DOHH2 (cell line): ENCODE measurements at regions not wholly inside any gene's neighbourhood (a gene's known extent, or its start where the extent isn't known, plus 50 kb on each side); places are given as distances from the start of the nearest gene placed in this dataset.

ENCODE experiments used
- H3F3A ChIP-seq: fragments of 200-600 bp; sonication (generic), shearing (Covaris generic); 2 replicates; pipeline ENCODE4 v1.6.0; 2016; ENCODE audit warnings: antibody characterized with exemption, mild to moderate bottlenecking; ENCODE audit not compliant: control insufficient read depth, insufficient read depth
- H3K27ac ChIP-seq: fragments of 200-600 bp; sonication (generic); 2 replicates; pipeline ENCODE4 v1.5.1; 2014; ENCODE audit warnings: low read depth, mild to moderate bottlenecking, low read length, moderate library complexity
- H3K27me3 ChIP-seq: fragments of 200-600 bp; sonication (generic); 2 replicates; pipeline ENCODE4 v1.6.1; 2014; ENCODE audit warnings: mild to moderate bottlenecking, low read length, mixed read lengths; ENCODE audit not compliant: control insufficient read depth
- H3K36me3 ChIP-seq: fragments of 200-600 bp; sonication (generic); 2 replicates; pipeline ENCODE4 v1.6.1; 2014; ENCODE audit warnings: mild to moderate bottlenecking, low read length, moderate library complexity, mixed read lengths; ENCODE audit not compliant: control insufficient read depth
- H3K4me1 ChIP-seq: fragments of 200-600 bp; sonication (generic); 2 replicates; pipeline ENCODE4 v1.6.1; 2014; ENCODE audit warnings: mild to moderate bottlenecking, low read length, mixed read lengths; ENCODE audit not compliant: control insufficient read depth
- H3K4me2 ChIP-seq: fragments of 200-600 bp; sonication (generic); 2 replicates; pipeline ENCODE4 v1.6.0; 2014; ENCODE audit warnings: mild to moderate bottlenecking, low read length, moderate library complexity
- H3K4me3 ChIP-seq: fragments of 200-600 bp; sonication (generic); 2 replicates; pipeline ENCODE4 v1.5.1; 2014; ENCODE audit warnings: mild to moderate bottlenecking, low read length, mixed read lengths
- H3K79me2 ChIP-seq: fragments of 200-600 bp; sonication (generic); 2 replicates; pipeline ENCODE4 v1.6.1; 2014; ENCODE audit warnings: mild to moderate bottlenecking, low read length, mixed read lengths; ENCODE audit not compliant: control insufficient read depth
- H3K9me2 ChIP-seq: fragments of 200-600 bp; sonication (generic); replicated peaks from 2 replicates; pipeline ENCODE4 v1.6.1; 2014; ENCODE audit warnings: mild to moderate bottlenecking, low read length, mixed read lengths; ENCODE audit not compliant: control insufficient read depth
- H3K9me3 ChIP-seq: fragments of 200-600 bp; sonication (generic); 2 replicates; pipeline ENCODE4 v1.6.1; 2014; ENCODE audit warnings: antibody characterized with exemption, low read length, mixed read lengths; ENCODE audit not compliant: control insufficient read depth, insufficient read depth
- H4K20me1 ChIP-seq: fragments of 200-600 bp; sonication (generic); 2 replicates; pipeline ENCODE4 v1.6.0; 2014; ENCODE audit warnings: low read depth, mild to moderate bottlenecking, antibody characterized with exemption, low read length, moderate library complexity; ENCODE audit not compliant: control insufficient read depth, insufficient read depth
- EZH2phosphoT487 ChIP-seq: fragments of 200-600 bp; sonication (generic); IDR thresholded peaks from 2 replicates; pipeline ENCODE4 v1.6.1; 2017; ENCODE audit warnings: borderline replicate concordance, mild to moderate bottlenecking, antibody characterized with exemption, low read length, moderate library complexity, mixed read lengths
- TF ChIP-seq, protein P1 (sequence below): fragments of 200-600 bp; sonication (generic); IDR thresholded peaks from one replicate; pipeline ENCODE4 v1.5.1; 2014; ENCODE audit warnings: antibody characterized with exemption, mild to moderate bottlenecking, low read depth, low read length; ENCODE audit not compliant: poor library complexity, severe bottlenecking

GRCh38 chr2:41718705-41719104 lies 329.1 kb upstream of the PKDCC start:
- peaks cover 3% of the 10 kb centered on the region; the same call in 1 of the 2 replicates for H3K27me3 ChIP-seq
- no peaks in the 10 kb centered on the region for H3F3A ChIP-seq
- no peak overlapping the region for H3K4me3 ChIP-seq
- H3K4me2 ChIP-seq = no peak overlapping the region
- H4K20me1 ChIP-seq = no peaks in the 10 kb centered on the region
- no peaks in the 10 kb centered on the region for H3K9me2 ChIP-seq
- H3K27ac ChIP-seq = no peak overlapping the region
- no peaks in the 10 kb centered on the region for H3K79me2 ChIP-seq
- H3K9me3 ChIP-seq = no peaks in the 10 kb centered on the region
- no peak for TF ChIP-seq EZH2phosphoT487
- TF ChIP-seq, protein P1, sequence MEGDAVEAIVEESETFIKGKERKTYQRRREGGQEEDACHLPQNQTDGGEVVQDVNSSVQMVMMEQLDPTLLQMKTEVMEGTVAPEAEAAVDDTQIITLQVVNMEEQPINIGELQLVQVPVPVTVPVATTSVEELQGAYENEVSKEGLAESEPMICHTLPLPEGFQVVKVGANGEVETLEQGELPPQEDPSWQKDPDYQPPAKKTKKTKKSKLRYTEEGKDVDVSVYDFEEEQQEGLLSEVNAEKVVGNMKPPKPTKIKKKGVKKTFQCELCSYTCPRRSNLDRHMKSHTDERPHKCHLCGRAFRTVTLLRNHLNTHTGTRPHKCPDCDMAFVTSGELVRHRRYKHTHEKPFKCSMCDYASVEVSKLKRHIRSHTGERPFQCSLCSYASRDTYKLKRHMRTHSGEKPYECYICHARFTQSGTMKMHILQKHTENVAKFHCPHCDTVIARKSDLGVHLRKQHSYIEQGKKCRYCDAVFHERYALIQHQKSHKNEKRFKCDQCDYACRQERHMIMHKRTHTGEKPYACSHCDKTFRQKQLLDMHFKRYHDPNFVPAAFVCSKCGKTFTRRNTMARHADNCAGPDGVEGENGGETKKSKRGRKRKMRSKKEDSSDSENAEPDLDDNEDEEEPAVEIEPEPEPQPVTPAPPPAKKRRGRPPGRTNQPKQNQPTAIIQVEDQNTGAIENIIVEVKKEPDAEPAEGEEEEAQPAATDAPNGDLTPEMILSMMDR = no peak
- no peaks in the 10 kb centered on the region; the same call in 1 of the 2 replicates for H3K4me1 ChIP-seq
- H3K36me3 ChIP-seq = no peaks in the 10 kb centered on the region

- no peak overlapping the region for H3K27ac ChIP-seq
- H3K36me3 ChIP-seq = no peaks in the 10 kb centered on the region
- H3K4me2 ChIP-seq = no peak overlapping the region
- H3K79me2 ChIP-seq = no peaks in the 10 kb centered on the region
- peaks cover 3% of the 10 kb centered on the region; the same call in 1 of the 2 replicates for H3K27me3 ChIP-seq
- H3K9me3 ChIP-seq = no peaks in the 10 kb centered on the region
- no peaks in the 10 kb centered on the region for H3F3A ChIP-seq
- H4K20me1 ChIP-seq = no peaks in the 10 kb centered on the region
- H3K4me3 ChIP-seq = no peak overlapping the region
- no peaks in the 10 kb centered on the region for H3K9me2 ChIP-seq
- H3K4me1 ChIP-seq = no peaks in the 10 kb centered on the region; the same call in 1 of the 2 replicates
- TF ChIP-seq EZH2phosphoT487 = no peak
- TF ChIP-seq, protein P1 = no peak
Measured at GRCh38 chr2:41719756-41720155, 328.1 kb upstream of the PKDCC start.

GRCh38 chr2:41720331-41721251 lies 327.2 kb upstream of the PKDCC start:
- Histone ChIP-seq H3K27ac (no peak overlapping the region), H3K36me3 (no peaks in the 10 kb centered on the region), H3F3A (no peaks in the 10 kb centered on the region), H3K27me3 (peaks cover 3% of the 10 kb centered on the region; the same call in 1 of the 2 replicates), H3K4me1 (no peaks in the 10 kb centered on the region; the same call in 1 of the 2 replicates), H3K9me2 (no peaks in the 10 kb centered on the region), H3K4me2 (no peak overlapping the region), H3K9me3 (no peaks in the 10 kb centered on the region), H3K79me2 (no peaks in the 10 kb centered on the region), H4K20me1 (no peaks in the 10 kb centered on the region), H3K4me3 (no peak overlapping the region)
- TF ChIP-seq, protein P1 = no peak
- TF ChIP-seq EZH2phosphoT487 = no peak
